SJSA1 (cell line): ENCODE measurements at regions not wholly inside any gene's neighbourhood (a gene's known extent, or its start where the extent isn't known, plus 50 kb on each side); places are given as distances from the start of the nearest gene placed in this dataset.
A peak's percentile ranks its signal among the peaks of the same experiment; 100 is the strongest.

Experiments
- DNase-seq, 2 experiments: peaks; one replicate each; pipeline ENCODE4 v3.0.0-alpha.2; 2015 to 2020; ENCODE audit warnings: low spot score in 2 of 2, low read depth in 1 of 2
- H3K27ac ChIP-seq: fragments of 250-450 bp; sonication (Bioruptor Pico); 2 replicates; pipeline ENCODE4 v1.5.1; 2020; ENCODE audit warnings: mild to moderate bottlenecking, moderate library complexity
- H3K27me3 ChIP-seq: fragments of 250-450 bp; sonication (Bioruptor Pico); replicated peaks from 2 replicates; pipeline ENCODE4 v1.5.1; 2020; ENCODE audit warnings: mild to moderate bottlenecking, moderate library complexity
- H3K36me3 ChIP-seq: fragments of 250-450 bp; sonication (Bioruptor Pico); 2 replicates; pipeline ENCODE4 v1.5.1; 2020; ENCODE audit warnings: mild to moderate bottlenecking
- H3K4me1 ChIP-seq: fragments of 250-450 bp; sonication (Bioruptor Pico); replicated peaks from 2 replicates; pipeline ENCODE4 v1.6.1; 2021; ENCODE audit warnings: mild to moderate bottlenecking
- H3K4me3 ChIP-seq: fragments of 250-450 bp; sonication (Bioruptor Pico); 2 replicates; pipeline ENCODE4 v1.5.1; 2020; ENCODE audit warnings: mild to moderate bottlenecking
- H3K9me3 ChIP-seq: fragments of 250-450 bp; sonication (Bioruptor Pico); replicated peaks from 2 replicates; pipeline ENCODE4 v1.5.1; 2020; ENCODE audit warnings: mild to moderate bottlenecking

GRCh38 chr4:182090186-182090585 lies 153.0 kb upstream of the TENM3 start:
- Histone ChIP-seq H3K36me3 (no peaks in the 10 kb centered on the region), H3K4me3 (no peak overlapping the region), H3K9me3 (no peaks in the 10 kb centered on the region), H3K4me1 (peaks cover 21% of the 10 kb centered on the region), H3K27ac (no peak overlapping the region), H3K27me3 (no peaks in the 10 kb centered on the region)
- DNase-seq = no peak

GRCh38 chr4:182091128-182091527 lies 152.1 kb upstream of the TENM3 start:
- no peaks in the 10 kb centered on the region for H3K36me3 ChIP-seq
- no peaks in the 10 kb centered on the region for H3K27me3 ChIP-seq
- no peak for DNase-seq
- H3K9me3 ChIP-seq = no peaks in the 10 kb centered on the region
- H3K27ac ChIP-seq = no peak overlapping the region
- H3K4me1 ChIP-seq = peaks cover 18% of the 10 kb centered on the region
- H3K4me3 ChIP-seq = no peak overlapping the region

- DNase-seq = peak; percentile 46 to 72
- H3K9me3 ChIP-seq = no peaks in the 10 kb centered on the region
- H3K27me3 ChIP-seq = no peaks in the 10 kb centered on the region
- H3K4me3 ChIP-seq = no peak overlapping the region
- H3K4me1 ChIP-seq = peaks cover 18% of the 10 kb centered on the region
- peak overlapping the region; percentile 71 for H3K27ac ChIP-seq
- no peaks in the 10 kb centered on the region for H3K36me3 ChIP-seq
Observed at GRCh38 chr4:182093431-182093831, 149.8 kb upstream of the TENM3 start.

GRCh38 chr4:182093935-182094334 lies 149.3 kb upstream of the TENM3 start:
- Histone ChIP-seq H3K27ac (peak overlapping the region; percentile 71), H3K9me3 (no peaks in the 10 kb centered on the region), H3K4me3 (no peak overlapping the region), H3K4me1 (peaks cover 18% of the 10 kb centered on the region), H3K27me3 (no peaks in the 10 kb centered on the region), H3K36me3 (no peaks in the 10 kb centered on the region)
- peak in 1 of 2 experiments; percentile 39 for DNase-seq

GRCh38 chr4:182101618-182102017 lies 141.6 kb upstream of the TENM3 start:
- Histone ChIP-seq H3K27me3 (no peaks in the 10 kb centered on the region), H3K27ac (no peak overlapping the region), H3K36me3 (no peaks in the 10 kb centered on the region), H3K4me1 (no peaks in the 10 kb centered on the region), H3K4me3 (no peak overlapping the region), H3K9me3 (no peaks in the 10 kb centered on the region)
- DNase-seq = no peak

- no peak for DNase-seq
- Histone ChIP-seq H3K36me3 (no peaks in the 10 kb centered on the region), H3K4me3 (no peak overlapping the region), H3K4me1 (no peaks in the 10 kb centered on the region), H3K27ac (no peak overlapping the region), H3K27me3 (no peaks in the 10 kb centered on the region), H3K9me3 (no peaks in the 10 kb centered on the region)
Observed at GRCh38 chr4:182102576-182102975, 140.6 kb upstream of the TENM3 start.

GRCh38 chr4:182103614-182104319 lies 139.4 kb upstream of the TENM3 start:
- Histone ChIP-seq H3K4me1 (no peaks in the 10 kb centered on the region), H3K27me3 (no peaks in the 10 kb centered on the region), H3K4me3 (no peak overlapping the region), H3K9me3 (no peaks in the 10 kb centered on the region), H3K27ac (no peak overlapping the region), H3K36me3 (no peaks in the 10 kb centered on the region)
- DNase-seq = no peak

- no peaks in the 10 kb centered on the region for H3K9me3 ChIP-seq
- DNase-seq = no peak
- no peaks in the 10 kb centered on the region for H3K4me1 ChIP-seq
- H3K36me3 ChIP-seq = no peaks in the 10 kb centered on the region
- no peak overlapping the region for H3K27ac ChIP-seq
- H3K27me3 ChIP-seq = no peaks in the 10 kb centered on the region
- H3K4me3 ChIP-seq = no peak overlapping the region
Observed at GRCh38 chr4:182105416-182105815, 137.8 kb upstream of the TENM3 start.

- H3K4me3 ChIP-seq = no peak overlapping the region
- no peaks in the 10 kb centered on the region for H3K9me3 ChIP-seq
- H3K36me3 ChIP-seq = no peaks in the 10 kb centered on the region
- H3K4me1 ChIP-seq = no peaks in the 10 kb centered on the region
- H3K27me3 ChIP-seq = no peaks in the 10 kb centered on the region
- DNase-seq = no peak
- no peak overlapping the region for H3K27ac ChIP-seq
Observed at GRCh38 chr4:182107931-182108330, 135.3 kb upstream of the TENM3 start.

GRCh38 chr4:182111586-182111985 lies 131.6 kb upstream of the TENM3 start:
- DNase-seq = no peak
- no peaks in the 10 kb centered on the region for H3K36me3 ChIP-seq
- no peaks in the 10 kb centered on the region for H3K4me1 ChIP-seq
- H3K27ac ChIP-seq = no peak overlapping the region
- no peak overlapping the region for H3K4me3 ChIP-seq
- no peaks in the 10 kb centered on the region for H3K27me3 ChIP-seq
- no peaks in the 10 kb centered on the region for H3K9me3 ChIP-seq

GRCh38 chr4:182113779-182114178 lies 129.4 kb upstream of the TENM3 start:
- Histone ChIP-seq H3K4me1 (no peaks in the 10 kb centered on the region), H3K9me3 (no peaks in the 10 kb centered on the region), H3K27ac (no peak overlapping the region), H3K4me3 (no peak overlapping the region), H3K36me3 (no peaks in the 10 kb centered on the region), H3K27me3 (no peaks in the 10 kb centered on the region)
- no peak for DNase-seq

GRCh38 chr4:182124359-182124758 lies 118.8 kb upstream of the TENM3 start:
- no peak for DNase-seq
- H3K4me3 ChIP-seq = no peak overlapping the region
- no peaks in the 10 kb centered on the region for H3K36me3 ChIP-seq
- no peak overlapping the region for H3K27ac ChIP-seq
- peaks cover 9% of the 10 kb centered on the region; the same call in 1 of the 2 replicates for H3K9me3 ChIP-seq
- peaks cover 9% of the 10 kb centered on the region for H3K4me1 ChIP-seq
- no peaks in the 10 kb centered on the region for H3K27me3 ChIP-seq

GRCh38 chr4:182126096-182126495 lies 117.1 kb upstream of the TENM3 start:
- Histone ChIP-seq H3K27ac (no peak overlapping the region), H3K36me3 (no peaks in the 10 kb centered on the region), H3K4me1 (peaks cover 9% of the 10 kb centered on the region), H3K4me3 (no peak overlapping the region), H3K9me3 (peaks cover 9% of the 10 kb centered on the region; the same call in 1 of the 2 replicates), H3K27me3 (no peaks in the 10 kb centered on the region)
- DNase-seq = no peak

GRCh38 chr4:182126603-182127002 lies 116.6 kb upstream of the TENM3 start:
- Histone ChIP-seq H3K27ac (no peak overlapping the region), H3K4me3 (no peak overlapping the region), H3K27me3 (no peaks in the 10 kb centered on the region), H3K4me1 (peaks cover 9% of the 10 kb centered on the region), H3K9me3 (peaks cover 9% of the 10 kb centered on the region; the same call in 1 of the 2 replicates), H3K36me3 (no peaks in the 10 kb centered on the region)
- DNase-seq = no peak

- H3K27ac ChIP-seq = no peak overlapping the region
- no peaks in the 10 kb centered on the region for H3K36me3 ChIP-seq
- no peaks in the 10 kb centered on the region for H3K9me3 ChIP-seq
- no peaks in the 10 kb centered on the region for H3K4me1 ChIP-seq
- no peaks in the 10 kb centered on the region for H3K27me3 ChIP-seq
- H3K4me3 ChIP-seq = no peak overlapping the region
- DNase-seq = no peak
Observed at GRCh38 chr4:182133033-182133432, 110.2 kb upstream of the TENM3 start.
